DND-41 (cell line): ENCODE measurements at regions not wholly inside any gene's neighbourhood (a gene's known extent, or its start where the extent isn't known, plus 50 kb on each side); places are given as distances from the start of the nearest gene placed in this dataset.

Source experiments
- ATAC-seq: fragments of 200-7000 bp; cut with Tn5 transposase; 3 replicates; pipeline ENCODE4 v1.9.1; 2021; ENCODE audit warnings: low read depth; ENCODE audit not compliant: insufficient read depth
- DNase-seq: peaks from one replicate; pipeline ENCODE4 v3.0.0-alpha.2; 2020
- H2AFZ ChIP-seq: 2 replicates; pipeline ENCODE4 v1.6.0; 2012; ENCODE audit warnings: low read depth, low read length
- H3K27ac ChIP-seq: 2 replicates; pipeline ENCODE4 v1.5.1; 2012; ENCODE audit warnings: low read length, inconsistent platforms
- H3K27me3 ChIP-seq: fragments of 200-600 bp; sonication (generic); 2 replicates; pipeline ENCODE4 v1.6.0; 2012; ENCODE audit warnings: low read length, mild to moderate bottlenecking, inconsistent platforms; ENCODE audit not compliant: insufficient read depth, poor library complexity
- H3K36me3 ChIP-seq: 2 replicates; pipeline ENCODE4 v1.5.1; 2012; ENCODE audit warnings: low read length, inconsistent platforms; ENCODE audit not compliant: insufficient read depth
- H3K4me1 ChIP-seq: 2 replicates; pipeline ENCODE4 v1.5.1; 2012; ENCODE audit warnings: mild to moderate bottlenecking, low read length; ENCODE audit not compliant: insufficient read depth
- H3K4me2 ChIP-seq: 2 replicates; pipeline ENCODE4 v1.6.0; 2012; ENCODE audit warnings: mild to moderate bottlenecking, moderate library complexity, low read length, inconsistent platforms; ENCODE audit not compliant: insufficient read depth
- H3K4me3 ChIP-seq, 2 experiments: fragments of 200-600 bp in 1 of 2; shearing (Covaris generic) in 1 of 2; 2 replicates each; pipeline ENCODE4 v1.5.1; 2012 to 2016; ENCODE audit warnings: inconsistent platforms in 2 of 2, low read length in 2 of 2, mild to moderate bottlenecking in 2 of 2, low read depth in 1 of 2, moderate library complexity in 1 of 2
- H3K79me2 ChIP-seq: 2 replicates; pipeline ENCODE4 v1.6.0; 2012; ENCODE audit warnings: low read length, inconsistent platforms; ENCODE audit not compliant: insufficient read depth
- H3K9ac ChIP-seq: 2 replicates; pipeline ENCODE4 v1.6.0; 2012; ENCODE audit warnings: low read depth, mild to moderate bottlenecking, inconsistent platforms, low read length, moderate library complexity
- H3K9me3 ChIP-seq: 2 replicates; pipeline ENCODE4 v1.5.1; 2012; ENCODE audit warnings: low read length, moderate library complexity, mild to moderate bottlenecking, inconsistent platforms; ENCODE audit not compliant: insufficient read depth, severe bottlenecking
- H4K20me1 ChIP-seq: 2 replicates; pipeline ENCODE4 v1.6.0; 2012; ENCODE audit warnings: low read length; ENCODE audit not compliant: insufficient read depth
- CTCF ChIP-seq: IDR thresholded peaks from 2 replicates; pipeline ENCODE4 v1.5.1; 2012; ENCODE audit warnings: borderline replicate concordance, low read length, moderate library complexity, mild to moderate bottlenecking; ENCODE audit not compliant: poor library complexity, severe bottlenecking; ENCODE audit errors: extremely low read depth
- EZH2 ChIP-seq: IDR thresholded peaks from 3 replicates; pipeline ENCODE4 v1.6.1; 2012; ENCODE audit warnings: borderline replicate concordance, low read depth, mild to moderate bottlenecking, moderate library complexity, low read length, inconsistent platforms; ENCODE audit not compliant: severe bottlenecking

- Histone ChIP-seq H3K4me3 (no peak overlapping the region), H3K4me1 (no peaks in the 10 kb centered on the region), H3K79me2 (no peaks in the 10 kb centered on the region), H3K36me3 (no peaks in the 10 kb centered on the region), H3K27me3 (peaks cover 6% of the 10 kb centered on the region), H3K9ac (no peak overlapping the region), H4K20me1 (no peaks in the 10 kb centered on the region), H3K27ac (no peak overlapping the region), H2AFZ (no peak overlapping the region), H3K9me3 (no peaks in the 10 kb centered on the region), H3K4me2 (no peak overlapping the region)
- DNase-seq, result no peak
- ATAC-seq, result no peak
- TF ChIP-seq EZH2 (no peak), CTCF (peak; percentile 5)
Observed at GRCh38 chr9:95379630-95380029, 62.1 kb upstream of the FANCC start.

GRCh38 chr9:95373782-95374487 lies 56.4 kb upstream of the FANCC start:
- Histone ChIP-seq H3K4me3 (no peak overlapping the region), H2AFZ (no peak overlapping the region), H3K9ac (no peak overlapping the region), H3K79me2 (no peaks in the 10 kb centered on the region), H3K27ac (no peak overlapping the region), H3K27me3 (peaks cover 3% of the 10 kb centered on the region), H3K36me3 (no peaks in the 10 kb centered on the region), H4K20me1 (no peaks in the 10 kb centered on the region), H3K4me2 (no peak overlapping the region), H3K9me3 (no peaks in the 10 kb centered on the region), H3K4me1 (0 out of 2 replicates have a peak, but pooled peaks cover 5% of the 10 kb centered on the region)
- no peak for ATAC-seq
- DNase-seq, result no peak
- TF ChIP-seq EZH2 (no peak), CTCF (no peak)

- H3K36me3 ChIP-seq, result no peaks in the 10 kb centered on the region
- no peak overlapping the region for H3K4me3 ChIP-seq
- H3K4me2 ChIP-seq, result no peak overlapping the region
Observed at GRCh38 chr9:95373069-95373681, 55.7 kb upstream of the FANCC start.

More at GRCh38 chr9:95373069-95373681, 55.7 kb upstream of the FANCC start:
- no peak overlapping the region for H3K27ac ChIP-seq
- no peak for TF ChIP-seq EZH2
- TF ChIP-seq CTCF, result no peak
- H3K79me2 ChIP-seq, result no peaks in the 10 kb centered on the region
- ATAC-seq (no peak), DNase-seq (peak; percentile 6)
- 0 out of 2 replicates have a peak, but pooled peaks cover 5% of the 10 kb centered on the region for H3K4me1 ChIP-seq
- no peaks in the 10 kb centered on the region for H3K9me3 ChIP-seq
- peaks cover 3% of the 10 kb centered on the region for H3K27me3 ChIP-seq
- no peak overlapping the region for H3K9ac ChIP-seq
- H4K20me1 ChIP-seq, result no peaks in the 10 kb centered on the region
- no peak overlapping the region for H2AFZ ChIP-seq
